ENCODE measurements at regions not wholly inside any gene's neighbourhood (a gene's known extent, or its start where the extent isn't known, plus 50 kb on each side); places are given as distances from the start of the nearest gene placed in this dataset.

DNA sequence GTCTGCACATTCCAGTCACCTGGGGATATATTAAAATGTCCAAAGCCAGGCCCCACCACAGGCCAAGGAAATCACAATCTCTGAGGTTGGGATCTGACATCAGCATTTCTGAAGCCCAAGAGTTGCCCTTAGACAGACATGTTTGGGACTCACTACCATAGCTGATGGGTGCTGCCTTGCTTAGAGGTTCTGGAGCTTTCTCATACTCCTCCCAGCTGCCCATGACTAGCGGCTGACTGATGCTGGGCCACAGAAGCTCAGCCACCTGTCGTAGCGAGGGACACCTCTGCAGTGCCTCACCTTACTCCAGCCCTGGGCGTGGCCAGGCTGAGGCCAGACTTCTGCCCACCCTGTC, 58.8 kb upstream of the XCR1 start:
- Histone ChIP-seq H3K36me3 (no peaks in the 10 kb centered on the region), H3K4me1 (ENCODE audit: low read depth) (no peaks in the 10 kb centered on the region), H3K27ac (no peak overlapping the region), H3K27me3 (no peaks in the 10 kb centered on the region), H3K9me3 (ENCODE audit: low read depth) (no peaks in the 10 kb centered on the region), H3K4me3 (no peak overlapping the region)
- no peak for DNase-seq (ENCODE audit: low read depth in 1 of 2, low spot score in 1 of 2)
- TF ChIP-seq, protein P1, sequence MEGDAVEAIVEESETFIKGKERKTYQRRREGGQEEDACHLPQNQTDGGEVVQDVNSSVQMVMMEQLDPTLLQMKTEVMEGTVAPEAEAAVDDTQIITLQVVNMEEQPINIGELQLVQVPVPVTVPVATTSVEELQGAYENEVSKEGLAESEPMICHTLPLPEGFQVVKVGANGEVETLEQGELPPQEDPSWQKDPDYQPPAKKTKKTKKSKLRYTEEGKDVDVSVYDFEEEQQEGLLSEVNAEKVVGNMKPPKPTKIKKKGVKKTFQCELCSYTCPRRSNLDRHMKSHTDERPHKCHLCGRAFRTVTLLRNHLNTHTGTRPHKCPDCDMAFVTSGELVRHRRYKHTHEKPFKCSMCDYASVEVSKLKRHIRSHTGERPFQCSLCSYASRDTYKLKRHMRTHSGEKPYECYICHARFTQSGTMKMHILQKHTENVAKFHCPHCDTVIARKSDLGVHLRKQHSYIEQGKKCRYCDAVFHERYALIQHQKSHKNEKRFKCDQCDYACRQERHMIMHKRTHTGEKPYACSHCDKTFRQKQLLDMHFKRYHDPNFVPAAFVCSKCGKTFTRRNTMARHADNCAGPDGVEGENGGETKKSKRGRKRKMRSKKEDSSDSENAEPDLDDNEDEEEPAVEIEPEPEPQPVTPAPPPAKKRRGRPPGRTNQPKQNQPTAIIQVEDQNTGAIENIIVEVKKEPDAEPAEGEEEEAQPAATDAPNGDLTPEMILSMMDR (IDR thresholded peaks at IDR 0.05; ENCODE audit: low read depth, low read length) = no peak

GRCh38 chr3:46085421-46086082, 58.3 kb upstream of the XCR1 start:
- H3K27ac ChIP-seq = no peak overlapping the region
- H3K9me3 ChIP-seq (ENCODE audit: low read depth) = no peaks in the 10 kb centered on the region
- TF ChIP-seq, protein P1 (IDR thresholded peaks at IDR 0.05; ENCODE audit: low read depth, low read length) = no peak
- no peaks in the 10 kb centered on the region for H3K27me3 ChIP-seq
- no peak overlapping the region for H3K4me3 ChIP-seq
- no peaks in the 10 kb centered on the region for H3K4me1 ChIP-seq (ENCODE audit: low read depth)
- no peaks in the 10 kb centered on the region for H3K36me3 ChIP-seq
- no peak for DNase-seq (ENCODE audit: low read depth in 1 of 2, low spot score in 1 of 2)

GRCh38 chr3:46083956-46084355, 56.7 kb upstream of the XCR1 start:
- DNase-seq (ENCODE audit: low read depth in 1 of 2, low spot score in 1 of 2) = no peak
- no peaks in the 10 kb centered on the region for H3K9me3 ChIP-seq (ENCODE audit: low read depth)
- H3K36me3 ChIP-seq = no peaks in the 10 kb centered on the region
- no peak overlapping the region for H3K4me3 ChIP-seq
- no peak overlapping the region for H3K27ac ChIP-seq
- H3K27me3 ChIP-seq = no peaks in the 10 kb centered on the region
- TF ChIP-seq, protein P1 (IDR thresholded peaks at IDR 0.05; ENCODE audit: low read depth, low read length) = no peak
- no peaks in the 10 kb centered on the region for H3K4me1 ChIP-seq (ENCODE audit: low read depth)

GRCh38 chr3:46082849-46083248, 55.6 kb upstream of the XCR1 start:
- no peaks in the 10 kb centered on the region for H3K27me3 ChIP-seq
- no peak overlapping the region for H3K27ac ChIP-seq
- H3K9me3 ChIP-seq (ENCODE audit: low read depth) = no peaks in the 10 kb centered on the region
- TF ChIP-seq, protein P1 (IDR thresholded peaks at IDR 0.05; ENCODE audit: low read depth, low read length) = no peak
- H3K36me3 ChIP-seq = no peaks in the 10 kb centered on the region
- H3K4me3 ChIP-seq = no peak overlapping the region
- H3K4me1 ChIP-seq (ENCODE audit: low read depth) = no peaks in the 10 kb centered on the region
- DNase-seq (ENCODE audit: low read depth in 1 of 2, low spot score in 1 of 2) = no peak

GRCh38 chr3:46082021-46082420, 54.7 kb upstream of the XCR1 start:
- H3K9me3 ChIP-seq (ENCODE audit: low read depth) = no peaks in the 10 kb centered on the region
- H3K4me3 ChIP-seq = no peak overlapping the region
- no peaks in the 10 kb centered on the region for H3K27me3 ChIP-seq
- no peaks in the 10 kb centered on the region for H3K4me1 ChIP-seq (ENCODE audit: low read depth)
- DNase-seq (ENCODE audit: low read depth in 1 of 2, low spot score in 1 of 2) = no peak
- TF ChIP-seq, protein P1 (IDR thresholded peaks at IDR 0.05; ENCODE audit: low read depth, low read length) = no peak
- H3K27ac ChIP-seq = no peak overlapping the region
- no peaks in the 10 kb centered on the region for H3K36me3 ChIP-seq

GRCh38 chr3:46080969-46081345, 53.7 kb upstream of the XCR1 start:
- no peak overlapping the region for H3K4me3 ChIP-seq
- no peak for DNase-seq (ENCODE audit: low read depth in 1 of 2, low spot score in 1 of 2)
- H3K4me1 ChIP-seq (ENCODE audit: low read depth) = no peaks in the 10 kb centered on the region
- no peaks in the 10 kb centered on the region for H3K9me3 ChIP-seq (ENCODE audit: low read depth)
- H3K27ac ChIP-seq = no peak overlapping the region
- no peaks in the 10 kb centered on the region for H3K27me3 ChIP-seq
- no peaks in the 10 kb centered on the region for H3K36me3 ChIP-seq
- TF ChIP-seq, protein P1 (IDR thresholded peaks at IDR 0.05; ENCODE audit: low read depth, low read length) = no peak
